ENCODE measurements at regions not wholly inside any gene's neighbourhood (a gene's known extent, or its start where the extent isn't known, plus 50 kb on each side); places are given as distances from the start of the nearest gene placed in this dataset.

DNA sequence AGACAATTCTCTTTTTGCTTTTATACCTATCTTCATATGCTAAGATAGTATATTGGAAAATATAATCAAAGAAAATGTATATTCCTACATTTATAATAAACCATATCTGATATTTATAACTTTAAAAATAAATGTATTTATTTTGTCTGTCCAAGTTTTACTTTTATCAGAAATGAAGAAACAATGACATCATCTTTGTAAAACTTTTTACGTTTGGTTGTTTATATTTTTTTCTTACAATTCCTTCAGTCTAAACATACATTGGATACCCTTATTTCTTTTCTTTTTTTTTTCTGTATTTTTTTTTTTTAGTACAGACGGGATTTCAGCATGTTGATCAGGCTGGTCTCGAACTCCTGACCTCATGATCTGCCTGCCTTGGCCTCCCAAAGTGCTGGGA lies 1577.0 kb upstream of the SLC39A10 start:
- TF ChIP-seq CTCF (IDR thresholded peaks at IDR 0.05) (no peak), POLR2A (IDR thresholded peaks at IDR 0.05) (no peak)

All from stomach (tissue), 4 donors.